NCI-H1694 (cell line): ENCODE measurements at regions not wholly inside any gene's neighbourhood (a gene's known extent, or its start where the extent isn't known, plus 50 kb on each side); places are given as distances from the start of the nearest gene placed in this dataset.
"Not testable (repeated sequence)": the region's sequence is repeated elsewhere in the genome, so short reads cannot be mapped to it uniquely, and the experiment has no call there.

Experiments
- DNase-seq: peaks from one replicate; lab custom pipeline; 2025; lab: John Stamatoyannopoulos, UW

DNA sequence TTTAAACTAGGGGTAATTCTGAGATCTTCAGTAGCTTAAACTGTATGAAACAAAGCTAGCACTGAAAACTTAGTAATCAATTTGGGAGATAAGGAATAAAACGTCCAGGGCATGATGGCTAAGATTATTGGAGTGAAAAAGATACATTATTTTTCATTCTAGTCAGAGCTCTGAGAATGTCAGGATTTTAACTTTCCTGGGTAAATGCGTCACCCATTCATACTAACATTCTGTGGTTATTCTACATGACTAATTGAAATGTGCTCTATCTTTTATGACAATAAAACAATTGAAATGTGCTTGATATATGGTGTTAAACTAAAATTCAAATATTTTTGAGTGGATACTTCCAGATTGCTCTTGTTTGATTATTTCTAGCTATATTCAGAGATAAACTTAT lies 626.0 kb downstream of the EDEM1 start:
- DNase-seq, result no peak

DNA sequence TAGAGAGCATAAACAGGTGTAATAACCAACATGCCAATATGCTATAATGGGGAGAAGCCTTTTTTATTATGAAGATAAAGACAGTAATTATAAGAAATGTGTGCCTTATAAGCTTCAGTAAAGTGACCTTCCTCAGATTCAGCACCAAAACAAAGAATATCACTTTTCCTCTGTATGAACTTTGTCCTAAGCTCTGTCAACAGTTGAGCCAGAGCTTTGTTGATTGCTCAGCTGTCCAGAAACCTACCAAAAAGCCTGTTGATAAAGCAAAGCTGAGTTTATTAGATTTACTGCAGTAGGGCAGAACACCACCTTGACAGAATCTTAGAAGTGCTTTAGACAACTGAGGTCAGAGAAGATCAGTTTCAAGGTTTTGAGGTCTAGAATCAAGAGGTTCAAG lies 635.3 kb downstream of the EDEM1 start:
- DNase-seq, result no peak

DNA sequence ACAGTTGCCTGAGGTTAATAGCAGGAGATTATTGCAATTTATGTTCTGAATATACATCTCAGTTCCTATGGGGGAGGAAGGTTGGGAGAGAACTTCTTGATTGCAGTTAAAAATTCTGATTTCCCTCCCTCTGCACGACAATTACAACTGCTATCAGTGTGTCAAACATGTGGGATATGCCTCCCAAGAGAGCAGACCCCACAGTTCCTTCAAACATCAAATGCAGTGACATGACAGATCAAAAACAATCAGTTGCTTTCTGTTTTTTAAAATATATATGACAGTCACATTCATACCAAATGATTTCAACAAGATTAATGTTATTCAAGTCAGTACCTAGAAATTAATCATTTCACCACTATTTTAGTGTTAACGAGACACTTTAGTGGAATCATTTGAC lies 639.0 kb downstream of the EDEM1 start:
- no peak for DNase-seq

DNA sequence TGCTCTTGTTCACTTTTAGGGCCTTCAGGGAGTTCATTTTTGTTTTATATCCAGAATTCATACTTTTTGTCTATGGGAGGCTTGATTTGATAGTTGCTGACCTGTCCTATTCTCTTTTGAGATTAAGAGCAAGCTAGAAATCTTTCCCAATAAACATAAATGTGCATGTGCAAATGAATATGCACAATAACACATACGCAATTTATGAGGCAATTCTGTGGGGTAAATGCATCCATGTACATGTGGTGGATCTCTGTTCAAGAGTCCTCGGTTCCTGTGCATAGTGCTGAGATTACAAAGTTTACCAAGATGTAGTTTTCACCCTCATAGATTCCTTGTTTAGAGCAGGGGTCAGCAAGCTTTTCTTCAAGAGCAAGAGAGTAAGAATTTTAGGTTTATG lies 640.7 kb downstream of the EDEM1 start:
- DNase-seq, result no peak

DNA sequence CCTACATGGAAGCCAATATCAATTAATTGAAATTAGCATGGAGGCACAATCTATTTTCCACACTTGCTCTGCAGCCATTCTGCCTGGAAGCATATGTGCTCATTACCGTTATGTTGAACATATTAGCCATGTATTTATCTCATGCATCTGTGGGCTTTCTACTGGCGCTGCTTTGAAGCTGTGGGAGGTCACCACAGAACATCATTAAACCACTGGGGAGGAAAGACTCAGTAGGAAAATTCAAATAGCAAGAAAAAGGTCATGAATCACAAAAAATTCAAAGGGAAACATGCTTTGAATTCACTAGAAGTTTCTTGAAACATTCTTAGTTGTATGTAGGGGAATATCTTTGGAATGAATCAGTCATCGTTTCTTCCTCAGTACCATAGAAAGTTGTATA lies 652.5 kb downstream of the EDEM1 start:
- DNase-seq, result no peak

DNA sequence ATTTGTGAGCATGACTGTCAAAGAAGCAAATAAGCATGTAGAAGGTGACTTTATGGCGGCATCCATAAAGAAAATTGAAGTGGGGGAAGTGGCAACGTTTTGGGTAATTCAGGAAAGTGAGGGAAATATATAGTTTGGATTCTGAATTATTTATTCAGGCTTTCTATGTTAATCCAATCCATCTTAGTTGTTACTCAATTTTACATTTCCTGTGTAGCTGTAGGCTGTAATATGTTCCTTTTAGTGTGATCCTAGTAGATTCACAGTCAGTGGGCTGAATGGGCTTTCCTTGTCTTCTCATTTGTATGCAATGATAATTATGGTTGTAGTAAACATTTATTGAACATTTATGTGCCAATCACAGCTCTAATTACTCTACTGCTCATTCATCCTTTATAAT lies 654.1 kb downstream of the EDEM1 start:
- DNase-seq, result no peak

DNA sequence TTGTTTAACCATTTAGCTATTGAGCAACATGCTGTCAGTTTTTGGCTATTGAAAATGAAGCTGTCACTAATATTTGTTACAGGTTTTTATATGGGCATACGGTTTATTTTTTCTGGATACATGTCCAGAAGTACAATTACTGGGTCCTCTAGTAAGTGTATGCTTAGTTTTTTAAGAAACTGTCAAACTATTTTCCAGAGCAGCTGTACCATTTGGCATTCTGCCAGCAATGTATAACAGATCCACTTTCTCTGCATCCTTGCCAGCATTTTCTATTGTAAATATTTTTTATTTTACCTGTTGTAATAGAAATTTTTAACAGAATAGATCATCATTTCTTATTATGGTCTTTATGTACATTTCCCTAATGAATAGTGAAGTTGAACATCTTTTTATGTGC lies 658.8 kb downstream of the EDEM1 start:
- DNase-seq, result no peak

DNA sequence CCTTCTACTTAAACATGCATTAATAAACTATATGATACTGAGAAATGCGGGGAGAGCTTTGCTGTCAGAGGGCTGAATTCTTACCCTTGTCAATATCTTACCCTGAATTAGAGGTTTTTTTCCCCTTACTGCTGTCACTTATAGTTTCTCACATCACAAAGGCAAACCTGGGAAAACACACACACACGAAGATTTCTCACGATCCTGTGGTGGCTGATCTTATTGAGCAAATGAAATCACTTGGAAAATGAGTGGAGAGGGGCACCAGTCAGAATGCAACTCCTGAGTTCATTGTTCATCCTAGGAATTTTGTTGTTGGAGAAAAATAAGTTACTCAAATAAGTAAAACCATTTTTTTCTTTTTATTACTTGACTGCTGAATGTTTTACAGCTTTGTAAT lies 673.6 kb downstream of the EDEM1 start:
- DNase-seq, result no peak

DNA sequence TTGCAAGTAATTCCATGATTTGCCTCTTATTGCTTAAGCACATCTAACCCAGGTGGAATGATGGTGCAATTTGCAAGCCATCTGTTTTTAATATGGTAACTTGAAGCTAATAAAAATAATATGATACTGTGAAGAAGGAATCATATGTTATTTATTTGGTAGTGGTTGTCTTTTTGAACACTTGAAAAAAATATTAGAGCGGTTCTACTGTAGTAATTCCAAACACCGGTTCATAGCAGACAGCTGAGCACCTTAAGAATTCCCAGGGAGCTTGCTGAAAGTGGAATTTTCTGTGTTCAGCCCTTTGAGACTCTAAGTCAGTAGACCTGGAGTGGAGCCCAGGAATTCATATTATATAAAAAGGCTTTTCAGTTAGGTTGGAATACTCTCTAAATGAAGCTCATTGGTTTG lies 687.4 kb downstream of the EDEM1 start:
- DNase-seq, result no peak

DNA sequence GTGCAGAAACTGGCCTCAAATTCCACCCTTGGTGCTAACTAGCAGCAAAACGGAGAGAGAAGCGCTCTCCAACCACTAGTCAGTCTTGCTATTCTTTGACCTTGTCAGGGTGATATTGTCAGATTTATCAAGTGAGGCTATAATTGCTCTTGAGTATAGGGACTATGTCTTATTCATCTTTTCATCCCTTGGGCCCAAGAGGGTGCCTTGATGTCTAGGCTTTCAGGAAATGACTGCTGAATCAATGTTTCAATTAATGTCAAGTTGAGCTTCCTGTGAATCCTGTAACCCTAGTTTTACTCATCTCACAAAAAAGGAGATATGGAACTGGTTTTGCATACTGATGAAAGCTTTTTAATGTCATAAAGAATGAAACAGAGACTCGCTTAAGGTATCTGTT lies 701.3 kb downstream of the EDEM1 start:
- DNase-seq, result no peak

DNA sequence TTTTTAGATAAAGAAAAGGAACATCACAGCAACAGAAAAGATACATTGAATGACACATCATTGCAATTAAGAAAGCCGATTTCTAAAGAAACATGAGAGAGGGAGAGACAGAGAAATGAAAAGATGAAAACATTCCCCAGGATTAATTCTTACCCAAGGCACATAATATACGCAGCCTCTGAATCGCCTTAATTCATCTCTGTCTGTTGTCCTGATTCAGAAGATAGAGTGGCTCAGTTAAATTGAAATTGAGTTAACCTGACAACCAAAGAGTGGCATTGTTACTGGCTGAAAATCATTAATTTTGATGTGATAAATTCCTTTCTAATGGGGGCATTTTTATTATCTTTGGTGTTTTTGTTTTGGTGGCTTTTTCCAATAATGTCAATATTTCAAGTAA lies 701.9 kb downstream of the EDEM1 start:
- no peak for DNase-seq

DNA sequence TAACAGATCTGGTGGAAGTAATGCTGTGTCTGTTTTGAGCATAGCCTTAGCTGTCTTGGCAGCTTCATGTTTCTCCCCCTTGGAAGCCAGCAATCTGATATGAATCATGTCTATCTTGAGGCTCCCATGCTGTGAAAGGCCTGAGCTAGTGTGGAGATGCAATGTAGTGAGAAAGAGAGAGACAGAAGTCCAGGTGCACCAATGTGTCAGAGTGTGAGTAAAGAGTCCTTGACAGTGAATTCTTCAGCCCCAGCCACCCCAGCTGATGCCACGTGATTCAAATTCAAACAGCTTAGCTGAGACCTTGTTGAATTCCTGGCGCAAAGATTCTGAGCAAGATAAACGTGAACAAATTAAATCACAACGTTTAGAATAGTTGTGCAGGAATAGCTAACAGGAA lies 704.2 kb downstream of the EDEM1 start:
- DNase-seq, result no peak

DNA sequence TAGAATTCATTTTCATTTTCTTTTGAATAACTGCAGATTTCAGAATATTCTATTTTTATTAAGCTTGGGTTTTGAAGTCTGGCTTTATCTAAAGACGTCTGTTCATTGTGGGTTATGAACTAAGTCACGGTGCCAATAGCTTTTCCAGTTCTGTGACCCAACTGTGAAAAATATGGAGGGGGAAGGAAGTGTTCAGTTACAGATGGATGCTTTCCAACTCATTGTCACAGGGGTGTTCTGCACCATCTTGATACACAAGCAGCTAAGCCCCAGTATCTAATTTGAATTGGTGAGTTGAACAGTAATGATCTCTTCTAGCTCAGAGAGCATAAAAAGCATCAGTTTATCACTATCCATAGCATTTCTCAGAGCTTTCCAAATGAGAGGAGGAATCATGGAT lies 710.6 kb downstream of the EDEM1 start:
- no peak for DNase-seq

DNA sequence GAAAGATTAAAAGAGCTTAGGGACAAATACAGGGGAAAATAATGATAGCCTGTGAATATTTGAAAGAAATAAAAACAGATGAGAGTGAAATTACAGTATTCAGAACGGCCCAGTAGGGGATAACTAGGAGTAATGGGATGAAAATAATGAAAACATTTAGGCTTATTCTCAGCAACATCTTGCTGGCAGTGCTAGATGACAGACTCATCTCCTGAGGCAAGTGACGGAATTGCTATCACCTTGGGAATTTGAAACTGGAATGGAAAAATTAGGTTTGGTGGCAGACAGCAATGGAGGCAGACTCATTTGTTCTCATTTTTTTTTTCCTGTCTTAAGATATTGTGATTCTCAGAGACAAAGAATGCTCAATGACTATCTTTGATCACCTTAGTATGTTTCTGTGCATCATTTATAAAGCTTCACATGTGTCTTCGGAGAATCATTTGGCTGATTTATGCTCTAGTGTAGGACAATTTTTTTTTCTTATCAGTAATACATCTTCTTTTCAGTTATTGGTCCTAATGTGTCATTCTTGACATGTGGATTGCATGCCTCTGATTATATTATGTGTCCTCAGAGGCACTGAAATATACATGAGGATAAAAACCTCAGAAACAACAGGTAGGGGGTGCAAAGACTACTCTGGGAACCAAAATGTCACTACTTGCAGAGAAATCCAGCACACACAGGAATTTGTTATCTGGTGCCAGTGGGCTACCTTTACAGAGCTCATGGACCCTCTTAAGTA lies 711.7 kb downstream of the EDEM1 start:
- DNase-seq, result no peak

DNA sequence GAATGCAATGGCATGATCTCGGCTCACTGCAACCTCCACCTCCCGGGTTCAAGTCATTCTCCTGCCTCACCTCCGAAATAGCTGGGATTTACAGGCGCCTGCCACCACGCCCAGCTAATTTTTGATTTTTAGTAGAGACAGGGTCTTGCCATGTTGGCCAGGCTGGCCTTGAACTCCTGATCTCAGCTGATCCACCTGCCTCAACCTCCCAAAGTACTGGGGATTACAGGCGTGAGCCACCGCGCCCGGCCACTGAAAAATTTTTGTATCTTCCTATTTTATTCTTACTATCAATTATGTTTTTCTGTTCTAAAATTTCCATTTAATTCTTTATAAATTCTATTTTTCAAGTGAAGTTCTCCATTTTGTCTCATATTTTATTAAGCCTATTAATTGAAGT lies 730.4 kb downstream of the EDEM1 start:
- no peak for DNase-seq

DNA sequence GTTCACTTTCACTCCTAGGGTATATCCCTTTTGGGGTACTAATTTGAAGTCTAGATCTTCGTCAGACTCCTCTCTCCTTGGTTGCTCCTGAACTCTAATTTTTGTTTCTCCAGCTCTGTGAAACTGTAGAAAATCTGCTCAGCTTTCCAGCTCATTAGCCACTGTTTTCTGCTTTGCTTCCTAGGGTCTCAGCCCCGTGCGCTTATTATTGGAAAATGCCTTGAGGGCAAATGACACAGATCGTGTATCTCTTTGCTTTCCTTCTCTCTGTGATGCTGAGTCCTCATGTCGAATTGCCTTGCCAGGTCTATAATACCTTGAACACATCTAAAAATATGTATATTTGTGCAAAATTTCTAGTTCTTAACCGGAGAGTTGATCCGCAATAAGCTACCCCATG lies 731.1 kb downstream of the EDEM1 start:
- DNase-seq, result no peak

DNA sequence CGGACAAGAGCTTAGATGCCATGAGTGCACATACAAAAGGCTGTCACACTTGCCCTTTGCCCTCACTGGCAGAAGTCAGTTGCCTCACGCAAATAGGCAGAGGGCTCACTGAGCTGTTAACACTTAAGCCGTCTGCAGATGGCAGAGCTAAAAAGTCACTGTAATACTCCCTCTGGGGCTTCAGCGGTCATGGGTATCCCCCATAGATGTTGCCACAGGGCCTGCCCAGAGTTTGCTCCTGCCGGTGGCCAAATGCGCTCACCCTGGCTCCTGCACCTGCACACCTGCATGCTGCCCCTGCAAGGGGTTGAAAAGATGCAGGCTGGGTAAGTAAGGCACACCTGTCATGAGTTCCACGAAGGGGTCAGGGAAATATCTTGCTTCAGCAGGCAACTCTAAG lies 741.5 kb downstream of the EDEM1 start:
- no peak for DNase-seq

DNA sequence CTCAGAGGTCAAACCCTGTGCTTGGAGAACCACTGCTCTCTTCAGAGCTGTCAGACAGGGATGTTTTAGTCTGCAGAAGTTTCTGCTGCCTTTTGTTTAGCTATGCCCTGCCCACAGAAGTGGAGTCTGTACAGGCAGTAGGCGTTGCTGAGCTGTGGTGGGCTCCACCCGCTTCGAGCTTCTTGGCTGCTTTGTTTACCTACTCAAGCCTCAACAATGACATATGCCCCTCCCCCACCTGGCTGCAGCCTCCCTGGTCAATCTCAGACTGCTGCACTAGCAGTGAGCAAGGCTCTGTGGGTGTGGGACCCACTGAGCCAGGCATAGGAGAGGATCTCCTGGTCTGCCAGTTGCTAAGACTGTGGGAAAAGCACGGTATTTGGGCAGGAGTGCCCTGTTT lies 756.6 kb downstream of the EDEM1 start:
- not testable (repeated sequence) for DNase-seq

DNA sequence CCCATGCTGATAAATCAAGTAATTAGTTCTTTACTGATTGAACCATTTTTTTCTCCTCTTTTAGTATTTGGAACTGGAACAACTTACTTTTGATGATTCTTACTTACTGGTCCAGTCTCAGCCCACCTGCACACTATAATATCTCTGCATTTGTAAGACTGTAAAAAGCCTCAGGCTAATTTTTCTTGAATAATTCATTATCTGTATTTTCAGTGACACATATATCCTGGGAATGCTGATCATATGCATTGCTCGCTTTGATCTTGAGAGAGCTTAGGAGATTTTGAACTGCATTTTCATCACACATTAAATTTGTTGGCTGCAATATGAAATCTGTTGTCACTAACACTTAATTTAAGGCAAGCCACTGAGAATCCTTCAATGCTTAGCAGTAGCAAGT lies 760.6 kb downstream of the EDEM1 start:
- DNase-seq, result no peak

DNA sequence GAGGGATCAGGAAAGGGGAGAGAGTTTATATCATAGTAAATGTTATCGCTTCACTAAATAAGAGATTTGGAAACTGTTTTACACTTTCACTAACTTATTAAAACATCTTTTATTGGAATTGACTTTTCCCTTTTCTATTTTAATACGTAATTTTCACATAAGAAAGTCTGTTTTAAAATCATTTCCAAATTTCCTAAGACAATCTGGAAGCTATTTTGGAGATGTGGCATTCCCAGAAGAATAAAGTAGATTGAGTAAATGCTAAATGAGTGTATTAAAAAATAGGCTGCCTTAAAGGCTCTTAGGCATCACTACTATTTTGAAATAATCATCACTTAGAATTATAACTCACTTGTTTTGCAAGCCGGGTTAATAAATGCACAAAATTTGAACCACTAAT lies 763.5 kb downstream of the EDEM1 start:
- no peak for DNase-seq

DNA sequence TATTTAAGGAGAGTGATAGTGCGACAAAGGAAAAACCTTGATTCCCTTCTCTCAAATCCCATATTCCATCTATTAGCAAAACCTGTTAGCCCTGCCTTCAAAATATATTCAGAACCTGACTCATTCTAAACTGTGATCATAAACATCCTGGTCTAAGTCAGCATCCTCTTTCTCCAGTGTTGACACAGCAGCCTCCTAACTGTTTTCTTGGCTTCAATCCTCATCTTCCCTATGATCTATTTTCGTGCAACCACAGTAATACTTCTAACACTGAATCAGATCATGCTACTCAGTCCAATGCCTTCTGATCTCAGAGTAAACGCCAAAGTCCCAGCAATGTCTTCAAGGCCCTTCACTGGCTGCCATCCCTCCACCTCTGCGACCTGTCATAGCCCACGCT lies 785.1 kb downstream of the EDEM1 start:
- DNase-seq, result no peak

DNA sequence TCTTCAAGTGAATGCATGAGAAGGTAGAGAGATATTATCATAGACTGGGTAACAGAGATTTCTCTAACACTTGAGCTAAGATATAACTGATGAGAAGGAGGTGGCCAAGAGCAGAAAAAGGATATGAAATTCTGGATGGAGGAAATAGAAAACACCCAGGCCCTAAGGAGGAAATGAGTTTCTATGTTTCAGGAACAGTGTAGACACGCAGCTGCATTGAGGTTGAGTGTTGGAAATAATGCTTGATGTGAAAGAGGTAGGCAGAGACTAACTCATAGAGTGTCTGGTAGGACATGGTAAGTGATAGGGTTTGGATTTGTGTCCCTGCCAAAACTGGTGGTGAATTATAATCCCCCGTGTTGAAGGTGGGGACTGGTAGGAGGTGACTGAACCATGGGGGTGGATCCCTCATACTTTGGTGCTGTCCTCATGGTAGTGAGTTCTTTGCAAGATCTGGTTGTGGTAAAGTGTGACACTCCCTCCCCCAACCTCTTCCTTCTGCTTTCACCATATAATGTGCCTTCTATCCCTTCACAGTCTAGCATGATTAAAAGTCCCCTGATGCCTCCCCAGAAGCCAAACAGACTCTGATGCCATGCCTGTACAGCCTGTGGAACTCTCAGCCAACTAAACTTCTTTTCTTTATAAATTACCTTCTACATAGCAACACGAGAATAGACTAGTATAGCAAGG lies 787.3 kb downstream of the EDEM1 start:
- no peak for DNase-seq

DNA sequence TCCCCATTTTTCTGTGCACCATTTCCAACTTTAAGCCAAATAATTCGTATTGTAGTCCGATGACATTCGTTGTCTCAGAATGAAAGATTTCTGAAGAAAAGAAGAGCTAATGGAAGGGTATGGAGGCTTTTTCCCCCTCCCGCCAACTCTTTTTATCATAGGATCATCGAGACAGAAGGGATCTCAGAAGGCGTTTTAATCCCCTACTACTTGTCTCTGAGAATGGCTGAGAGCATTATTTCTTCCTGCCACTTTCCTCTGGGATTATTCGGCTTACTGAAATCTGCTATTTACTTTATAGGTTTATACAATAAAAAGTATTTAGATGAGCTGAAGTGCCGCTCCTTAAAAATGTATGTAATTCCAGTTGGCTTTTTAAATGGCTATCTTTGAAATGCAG lies 789.8 kb downstream of the EDEM1 start:
- no peak for DNase-seq

DNA sequence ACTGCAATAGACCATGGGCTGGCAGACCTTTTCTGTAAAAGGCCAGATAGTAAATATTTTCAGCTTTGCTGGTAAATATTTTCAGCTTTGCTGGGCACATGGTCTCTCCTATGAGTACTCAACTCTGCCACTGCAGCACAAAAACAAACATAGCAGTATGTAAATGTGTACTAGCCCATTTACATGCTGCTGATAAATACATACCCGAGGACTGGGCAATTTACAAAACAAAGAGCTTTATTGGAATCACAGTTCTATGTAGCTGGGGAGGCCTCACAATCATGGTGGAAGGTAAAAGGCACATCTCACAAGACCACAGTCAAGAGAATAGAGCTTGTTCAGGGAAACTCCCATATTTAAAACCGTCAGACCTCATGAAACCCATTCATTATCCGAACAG lies 793.0 kb downstream of the EDEM1 start:
- DNase-seq, result no peak
